22Rv1 (cell line): ENCODE measurements at regions not wholly inside any gene's neighbourhood (a gene's known extent, or its start where the extent isn't known, plus 50 kb on each side); places are given as distances from the start of the nearest gene placed in this dataset.
"Not testable (repeated sequence)": the region's sequence is repeated elsewhere in the genome, so short reads cannot be mapped to it uniquely, and the experiment has no call there.

ENCODE experiments used
- ZFX ChIP-seq: fragments of 450-650 bp; IDR thresholded peaks from 2 replicates; pipeline ENCODE4 v1.6.1; 2017; ENCODE audit warnings: antibody characterized with exemption, borderline replicate concordance
- TF ChIP-seq, protein P1 (sequence below): fragments of 450-650 bp; IDR thresholded peaks from 2 replicates; pipeline ENCODE4 v1.5.1; 2017; ENCODE audit warnings: mild to moderate bottlenecking

DNA sequence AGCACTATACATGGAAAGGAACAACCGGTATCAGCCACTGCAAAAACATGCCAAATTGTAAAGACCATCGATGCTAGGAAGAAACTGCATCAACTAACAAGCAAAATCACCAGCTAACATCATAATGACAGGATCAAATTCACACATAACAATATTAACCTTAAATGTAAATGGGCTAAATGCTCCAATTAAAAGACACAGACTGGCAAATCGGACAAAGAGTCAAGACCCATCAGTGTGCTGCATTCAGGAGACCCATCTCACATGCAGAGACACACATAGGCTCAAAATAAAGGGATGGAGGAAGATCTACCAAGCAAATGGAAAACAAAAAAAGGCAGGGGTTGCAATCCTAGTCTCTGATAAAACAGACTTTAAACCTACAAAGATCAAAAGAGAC is 413.8 kb downstream of the ZEB2 start:
- TF ChIP-seq, protein P1, sequence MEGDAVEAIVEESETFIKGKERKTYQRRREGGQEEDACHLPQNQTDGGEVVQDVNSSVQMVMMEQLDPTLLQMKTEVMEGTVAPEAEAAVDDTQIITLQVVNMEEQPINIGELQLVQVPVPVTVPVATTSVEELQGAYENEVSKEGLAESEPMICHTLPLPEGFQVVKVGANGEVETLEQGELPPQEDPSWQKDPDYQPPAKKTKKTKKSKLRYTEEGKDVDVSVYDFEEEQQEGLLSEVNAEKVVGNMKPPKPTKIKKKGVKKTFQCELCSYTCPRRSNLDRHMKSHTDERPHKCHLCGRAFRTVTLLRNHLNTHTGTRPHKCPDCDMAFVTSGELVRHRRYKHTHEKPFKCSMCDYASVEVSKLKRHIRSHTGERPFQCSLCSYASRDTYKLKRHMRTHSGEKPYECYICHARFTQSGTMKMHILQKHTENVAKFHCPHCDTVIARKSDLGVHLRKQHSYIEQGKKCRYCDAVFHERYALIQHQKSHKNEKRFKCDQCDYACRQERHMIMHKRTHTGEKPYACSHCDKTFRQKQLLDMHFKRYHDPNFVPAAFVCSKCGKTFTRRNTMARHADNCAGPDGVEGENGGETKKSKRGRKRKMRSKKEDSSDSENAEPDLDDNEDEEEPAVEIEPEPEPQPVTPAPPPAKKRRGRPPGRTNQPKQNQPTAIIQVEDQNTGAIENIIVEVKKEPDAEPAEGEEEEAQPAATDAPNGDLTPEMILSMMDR = not testable (repeated sequence)
- TF ChIP-seq ZFX = not testable (repeated sequence)
